Coronary artery (tissue), 2 donors: ENCODE measurements at regions not wholly inside any gene's neighbourhood (a gene's known extent, or its start where the extent isn't known, plus 50 kb on each side); places are given as distances from the start of the nearest gene placed in this dataset.
A peak's percentile ranks its signal among the peaks of the same experiment; 100 is the strongest.

ENCODE experiments used
- DNase-seq: peaks from one replicate; pipeline ENCODE4 v3.0.0-alpha.2; 2017; ENCODE audit warnings: low spot score
- H3K27ac ChIP-seq, 2 donors: fragments of 200-600 bp; sonication (generic); one replicate each; pipeline ENCODE4 v1.5.1; 2016 to 2019
- H3K4me3 ChIP-seq: fragments of 200-600 bp; sonication (generic); 2 replicates; pipeline ENCODE4 v1.5.1; 2016; ENCODE audit warnings: mild to moderate bottlenecking, moderate library complexity
- TF ChIP-seq, protein P1 (sequence below): fragments of 200-600 bp; sonication (generic); IDR thresholded peaks from one replicate; pipeline ENCODE4 v1.5.1; 2019; ENCODE audit warnings: antibody characterized with exemption

DNA sequence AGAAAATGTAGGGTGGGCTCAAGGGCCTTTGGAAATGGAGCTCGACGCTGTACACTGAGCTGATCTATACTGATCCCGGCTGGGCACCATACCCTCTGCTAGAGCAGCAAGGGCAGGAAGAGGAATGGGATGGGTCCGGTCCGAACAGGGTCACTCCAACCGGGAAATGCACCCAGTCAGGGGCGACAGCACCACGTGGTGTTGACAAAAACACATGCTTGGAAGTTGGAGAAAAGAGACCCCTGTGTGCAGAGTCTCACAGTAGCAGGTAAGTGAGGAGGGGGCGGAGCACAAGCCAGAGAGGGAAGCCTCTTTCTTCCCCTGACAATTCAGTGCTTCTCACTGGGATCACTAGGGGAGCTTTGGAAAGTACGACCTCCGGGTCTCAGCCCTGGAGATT, 84.1 kb upstream of the ASB18 start:
- no peak overlapping the region for H3K27ac ChIP-seq
- TF ChIP-seq, protein P1, sequence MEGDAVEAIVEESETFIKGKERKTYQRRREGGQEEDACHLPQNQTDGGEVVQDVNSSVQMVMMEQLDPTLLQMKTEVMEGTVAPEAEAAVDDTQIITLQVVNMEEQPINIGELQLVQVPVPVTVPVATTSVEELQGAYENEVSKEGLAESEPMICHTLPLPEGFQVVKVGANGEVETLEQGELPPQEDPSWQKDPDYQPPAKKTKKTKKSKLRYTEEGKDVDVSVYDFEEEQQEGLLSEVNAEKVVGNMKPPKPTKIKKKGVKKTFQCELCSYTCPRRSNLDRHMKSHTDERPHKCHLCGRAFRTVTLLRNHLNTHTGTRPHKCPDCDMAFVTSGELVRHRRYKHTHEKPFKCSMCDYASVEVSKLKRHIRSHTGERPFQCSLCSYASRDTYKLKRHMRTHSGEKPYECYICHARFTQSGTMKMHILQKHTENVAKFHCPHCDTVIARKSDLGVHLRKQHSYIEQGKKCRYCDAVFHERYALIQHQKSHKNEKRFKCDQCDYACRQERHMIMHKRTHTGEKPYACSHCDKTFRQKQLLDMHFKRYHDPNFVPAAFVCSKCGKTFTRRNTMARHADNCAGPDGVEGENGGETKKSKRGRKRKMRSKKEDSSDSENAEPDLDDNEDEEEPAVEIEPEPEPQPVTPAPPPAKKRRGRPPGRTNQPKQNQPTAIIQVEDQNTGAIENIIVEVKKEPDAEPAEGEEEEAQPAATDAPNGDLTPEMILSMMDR: no peak
- no peak overlapping the region for H3K4me3 ChIP-seq
- no peak for DNase-seq

DNA sequence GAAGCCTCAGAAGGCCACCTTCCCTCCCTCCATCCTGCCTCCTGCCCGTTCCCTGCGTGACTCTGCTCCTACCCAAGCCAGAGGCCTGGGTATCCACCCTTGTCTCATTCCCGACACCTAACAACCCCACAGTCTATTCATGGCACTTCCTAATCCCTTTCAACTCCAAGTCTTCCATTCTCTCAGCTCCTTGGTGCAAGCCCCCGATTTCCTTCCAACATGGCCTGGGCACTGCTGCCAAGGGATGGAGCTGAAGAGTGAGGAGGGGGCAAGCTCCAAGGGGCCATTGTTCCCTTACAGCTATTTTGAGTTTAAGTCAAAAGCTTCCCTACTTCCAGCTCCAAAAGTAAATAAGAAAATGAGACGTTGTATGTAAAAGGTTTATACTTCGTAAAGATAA, 84.8 kb upstream of the ASB18 start:
- Histone ChIP-seq H3K27ac (no peak overlapping the region), H3K4me3 (no peak overlapping the region)
- TF ChIP-seq, protein P1: no peak
- no peak for DNase-seq

DNA sequence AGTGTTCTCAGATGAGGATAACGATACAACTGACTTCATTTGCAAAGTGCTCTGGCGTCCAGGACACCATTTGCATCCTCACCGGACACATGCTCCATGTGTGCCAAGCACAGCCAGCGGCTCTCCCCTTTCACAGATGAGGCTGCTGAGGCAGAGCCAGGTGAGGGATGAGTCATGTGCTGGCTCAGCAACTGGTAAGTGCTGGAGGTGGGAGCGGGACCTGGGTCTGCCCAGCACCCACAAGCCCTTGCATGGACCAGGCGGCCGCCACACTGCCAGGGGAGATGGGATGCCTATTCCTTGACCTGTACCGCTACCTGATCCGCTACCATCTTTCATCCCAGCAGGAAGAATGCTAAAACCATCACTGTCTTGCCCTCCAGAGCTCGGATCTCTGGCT, 86.2 kb upstream of the ASB18 start:
- TF ChIP-seq, protein P1: no peak
- Histone ChIP-seq H3K27ac (no peak overlapping the region), H3K4me3 (no peak overlapping the region)
- no peak for DNase-seq

DNA sequence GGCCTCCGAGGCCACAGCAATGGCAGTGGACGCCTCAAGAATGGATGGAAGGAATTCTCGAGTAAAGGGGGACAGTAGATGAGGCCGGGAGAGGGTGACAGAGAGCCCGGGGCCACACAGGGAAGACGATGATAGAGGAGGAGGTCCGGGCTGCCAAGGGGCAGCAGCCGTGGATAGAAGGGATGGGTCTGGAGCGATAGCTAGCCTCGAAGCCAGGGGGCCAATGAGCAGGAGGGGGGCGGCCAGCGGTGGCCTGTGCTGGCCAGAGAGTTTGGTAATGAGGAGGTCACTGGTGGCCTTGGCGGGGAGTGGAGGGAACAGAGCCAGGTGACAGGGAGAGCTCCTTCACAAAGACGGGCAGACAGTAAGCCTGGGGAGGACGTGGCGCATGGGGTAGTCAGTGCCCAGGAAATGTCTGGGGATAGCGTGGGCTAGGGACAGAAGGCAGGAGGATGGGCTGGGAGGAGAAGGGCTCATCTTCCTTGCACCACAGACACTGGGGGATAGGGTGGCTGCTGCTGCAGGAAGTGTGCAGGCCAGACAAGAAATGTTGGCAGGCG, 87.8 kb upstream of the ASB18 start:
- H3K27ac ChIP-seq: no peak overlapping the region

DNA sequence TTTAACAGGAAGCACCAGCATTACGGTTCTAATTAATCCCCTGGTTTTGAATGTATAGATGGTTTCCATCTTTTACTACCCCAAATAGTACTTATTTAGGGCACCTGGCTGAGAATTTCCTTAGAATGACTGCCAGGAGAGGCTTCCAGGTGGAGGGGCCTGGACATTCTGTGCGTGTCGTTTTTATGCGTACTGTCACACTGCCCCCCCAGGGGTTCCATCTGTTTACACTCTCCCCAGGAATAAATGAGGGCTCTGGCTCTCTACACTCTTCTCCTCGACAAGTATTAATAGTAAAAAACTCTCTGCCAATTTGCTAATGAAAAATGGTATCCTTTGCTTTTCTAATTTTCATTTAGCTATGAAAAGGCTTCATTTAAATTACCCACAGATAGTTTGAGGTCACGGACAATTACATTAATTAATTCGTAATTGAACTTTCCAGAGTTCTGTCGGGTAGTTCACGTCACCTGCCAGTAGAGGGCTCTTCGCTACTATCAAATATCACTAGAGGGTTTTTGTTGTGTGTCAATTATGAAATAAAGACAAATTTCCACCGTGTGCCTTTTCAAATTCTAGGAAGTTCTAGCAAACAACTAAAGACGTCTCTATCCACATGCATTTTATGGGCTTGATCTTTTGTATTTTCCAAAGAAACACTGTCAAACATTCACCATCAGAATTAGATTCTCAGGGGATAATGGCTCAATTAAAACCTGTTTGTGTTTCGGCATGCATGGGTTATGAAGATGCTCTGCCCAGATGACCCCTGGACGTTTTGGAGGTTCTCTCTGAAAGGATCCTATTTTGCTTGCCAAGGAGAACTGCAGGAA, 88.8 kb upstream of the ASB18 start:
- Histone ChIP-seq H3K4me3 (no peak overlapping the region), H3K27ac (no peak overlapping the region)
- TF ChIP-seq, protein P1: peak; percentile 63
- DNase-seq: no peak

More for the DNA sequence above, 87.8 kb upstream of the ASB18 start:
- no peak for DNase-seq
- H3K4me3 ChIP-seq: no peak overlapping the region
- TF ChIP-seq, protein P1: no peak

DNA sequence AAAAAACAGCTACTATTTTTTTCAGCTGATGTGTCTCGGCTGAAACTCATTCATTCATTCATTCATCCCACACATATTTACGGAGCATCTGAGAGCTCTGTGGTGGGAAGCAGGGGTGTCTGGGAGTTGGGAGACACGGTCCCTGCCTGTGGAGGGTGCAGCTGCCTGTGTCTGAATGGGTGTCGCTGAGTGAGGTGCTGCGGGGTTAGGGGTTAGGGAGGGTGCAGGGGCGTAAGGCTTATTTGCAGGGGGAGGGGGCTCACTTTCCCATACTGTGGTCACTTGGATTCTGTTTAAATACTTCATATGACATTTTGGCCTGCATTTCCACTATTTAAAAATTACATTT, 89.4 kb upstream of the ASB18 start:
- H3K27ac ChIP-seq: no peak overlapping the region
- DNase-seq: no peak
- TF ChIP-seq, protein P1: no peak
- H3K4me3 ChIP-seq: no peak overlapping the region
